ENCODE measurements at regions not wholly inside any gene's neighbourhood (a gene's known extent, or its start where the extent isn't known, plus 50 kb on each side); places are given as distances from the start of the nearest gene placed in this dataset.
A peak's percentile ranks its signal among the peaks of the same experiment; 100 is the strongest.

GRCh38 chr12:67795236-67795635, 146.7 kb downstream of the DYRK2 start:
- no peaks in the 10 kb centered on the region for H3K79me2 ChIP-seq (ENCODE audit: insufficient read depth)
- WGBS (ENCODE audit: low lambda C conversion rate): 59% methylated on average over 2 of the region's 2 CpGs
- no peaks in the 10 kb centered on the region for H3K36me3 ChIP-seq (replicated peaks in 1 of 2; ENCODE audit: control insufficient read depth in 1 of 2, insufficient read depth in 2 of 2, low read length in 1 of 2)
- H4K20me1 ChIP-seq (ENCODE audit: insufficient read depth): no peaks in the 10 kb centered on the region
- no peaks in the 10 kb centered on the region for H3K9me2 ChIP-seq
- no peak overlapping the region; the same call in 1 of the 2 replicates for H2AFZ ChIP-seq (ENCODE audit: low read depth)
- no peak overlapping the region for H3K4me3 ChIP-seq (ENCODE audit: low read depth in 2 of 2, low read length in 1 of 2)
- H3K4me2 ChIP-seq: no peak overlapping the region
- H3K9ac ChIP-seq: no peak overlapping the region
- peaks cover 7% of the 10 kb centered on the region; the same call in 1 of the 2 replicates for H3K9me3 ChIP-seq
- ChIA-PET CTCF (interaction anchor here (0.6 kb wide), 1 partner anchor 124 kb away, joined by 4 read pairs; no protein-coding TSS in a partner anchor), POLR2A (no interaction called here)
- DNase-seq: no peak
- no peaks in the 10 kb centered on the region for H3K27me3 ChIP-seq (ENCODE audit: insufficient read depth)
- no peaks in the 10 kb centered on the region for H3F3A ChIP-seq (replicated peaks; ENCODE audit: insufficient read depth)
- 0 out of 4 replicates have a peak overlapping the region, but pooled peaks of 1 of the 2 experiments have one; percentile 42 for H3K27ac ChIP-seq (ENCODE audit: low read depth in 2 of 2, low read length in 1 of 2)
- TF ChIP-seq TAF1 (IDR thresholded peaks at IDR 0.05; ENCODE audit: borderline replicate concordance, low read depth, low read length) (no peak), FOSL2 (IDR thresholded peaks at IDR 0.05; ENCODE audit: borderline replicate concordance, low read depth) (peak; percentile 5; the same call in 1 of the 2 replicates)
- H3K4me1 ChIP-seq (ENCODE audit: control insufficient read depth in 1 of 2, insufficient read depth in 2 of 2, low read depth in 1 of 2, low read length in 1 of 2): peaks cover 0 to 12% of the 10 kb centered on the region in 2 experiments; a peak in 1 of 4 replicates

GRCh38 chr12:67797185-67797741, 148.7 kb downstream of the DYRK2 start:
- TF ChIP-seq PBX3 (IDR thresholded peaks at IDR 0.05) (no peak), NFIC (IDR thresholded peaks at IDR 0.05; ENCODE audit: borderline replicate concordance) (no peak), TAF1 (IDR thresholded peaks at IDR 0.05; ENCODE audit: borderline replicate concordance, low read depth, low read length) (no peak), JUND (IDR thresholded peaks at IDR 0.05) (no peak), FOXJ3 (CRISPR knock-in tag; IDR thresholded peaks at IDR 0.05) (no peak), ELF1 (IDR thresholded peaks at IDR 0.05) (no peak), RAD21 (IDR thresholded peaks at IDR 0.05; ENCODE audit: low read length) (no peak), RXRA (IDR thresholded peaks at IDR 0.05; ENCODE audit: borderline replicate concordance, low read depth) (no peak)

GRCh38 chr12:67797753-67798152, 149.2 kb downstream of the DYRK2 start:
- Histone ChIP-seq H3K4me1 (ENCODE audit: control insufficient read depth in 1 of 2, insufficient read depth in 2 of 2, low read depth in 1 of 2, low read length in 1 of 2) (peaks cover 0 to 12% of the 10 kb centered on the region in 2 experiments; a peak in 1 of 4 replicates), H3K9me3 (no peaks in the 10 kb centered on the region), H3K27me3 (ENCODE audit: insufficient read depth) (no peaks in the 10 kb centered on the region), H3K27ac (ENCODE audit: low read depth in 2 of 2, low read length in 1 of 2) (no peak overlapping the region), H3F3A (replicated peaks; ENCODE audit: insufficient read depth) (no peaks in the 10 kb centered on the region), H3K9me2 (no peaks in the 10 kb centered on the region), H3K79me2 (ENCODE audit: insufficient read depth) (no peaks in the 10 kb centered on the region), H3K9ac (no peak overlapping the region), H3K4me2 (no peak overlapping the region), H2AFZ (ENCODE audit: low read depth) (no peak overlapping the region; the same call in 1 of the 2 replicates), H3K4me3 (ENCODE audit: low read depth in 2 of 2, low read length in 1 of 2) (no peak overlapping the region), H3K36me3 (replicated peaks in 1 of 2; ENCODE audit: control insufficient read depth in 1 of 2, insufficient read depth in 2 of 2, low read length in 1 of 2) (no peaks in the 10 kb centered on the region), H4K20me1 (ENCODE audit: insufficient read depth) (no peaks in the 10 kb centered on the region)
- ChIA-PET POLR2A (no interaction called here), CTCF (no interaction called here)
- DNase-seq: no peak
- TF ChIP-seq ZBTB33 (IDR thresholded peaks at IDR 0.05; ENCODE audit: borderline replicate concordance, low read depth): no peak
- no peak for TF ChIP-seq RAD21 (IDR thresholded peaks at IDR 0.05; ENCODE audit: low read length)
- no peak for TF ChIP-seq FOSL2 (IDR thresholded peaks at IDR 0.05; ENCODE audit: borderline replicate concordance, low read depth)
- no peak for TF ChIP-seq REST (IDR thresholded peaks at IDR 0.05; ENCODE audit: low read depth, low read length)
- no peak for TF ChIP-seq NFIC (IDR thresholded peaks at IDR 0.05; ENCODE audit: borderline replicate concordance)
- TF ChIP-seq TCF12 (IDR thresholded peaks at IDR 0.05): no peak
- TF ChIP-seq RXRA (IDR thresholded peaks at IDR 0.05; ENCODE audit: borderline replicate concordance, low read depth): no peak
- TF ChIP-seq RFX5 (IDR thresholded peaks at IDR 0.05; ENCODE audit: low read length): no peak
- TF ChIP-seq YY1 (IDR thresholded peaks at IDR 0.05; ENCODE audit: low read depth): no peak

More at GRCh38 chr12:67797185-67797741, 148.7 kb downstream of the DYRK2 start:
- Histone ChIP-seq H3K4me3 (ENCODE audit: low read depth in 2 of 2, low read length in 1 of 2) (no peak overlapping the region), H3K9me2 (no peaks in the 10 kb centered on the region), H3K27ac (ENCODE audit: low read depth in 2 of 2, low read length in 1 of 2) (no peak overlapping the region), H3K4me1 (ENCODE audit: control insufficient read depth in 1 of 2, insufficient read depth in 2 of 2, low read depth in 1 of 2, low read length in 1 of 2) (peaks cover 0 to 12% of the 10 kb centered on the region in 2 experiments; a peak in 1 of 4 replicates), H3K36me3 (replicated peaks in 1 of 2; ENCODE audit: control insufficient read depth in 1 of 2, insufficient read depth in 2 of 2, low read length in 1 of 2) (no peaks in the 10 kb centered on the region), H3K79me2 (ENCODE audit: insufficient read depth) (no peaks in the 10 kb centered on the region), H3K27me3 (ENCODE audit: insufficient read depth) (no peaks in the 10 kb centered on the region), H3K9ac (no peak overlapping the region), H3F3A (replicated peaks; ENCODE audit: insufficient read depth) (no peaks in the 10 kb centered on the region), H4K20me1 (ENCODE audit: insufficient read depth) (no peaks in the 10 kb centered on the region), H2AFZ (ENCODE audit: low read depth) (no peak overlapping the region), H3K4me2 (no peak overlapping the region), H3K9me3 (no peaks in the 10 kb centered on the region)
- CTCF ChIA-PET: no interaction called here
- 90% methylated on average over 8 of the region's 8 CpGs for WGBS (ENCODE audit: low lambda C conversion rate)
- POLR2A ChIA-PET: no interaction called here
- no peak for DNase-seq

All from SK-N-SH (cell line).